ENCODE measurements at regions not wholly inside any gene's neighbourhood (a gene's known extent, or its start where the extent isn't known, plus 50 kb on each side); places are given as distances from the start of the nearest gene placed in this dataset.
"Not testable (repeated sequence)": the region's sequence is repeated elsewhere in the genome, so short reads cannot be mapped to it uniquely, and the experiment has no call there.

DNA sequence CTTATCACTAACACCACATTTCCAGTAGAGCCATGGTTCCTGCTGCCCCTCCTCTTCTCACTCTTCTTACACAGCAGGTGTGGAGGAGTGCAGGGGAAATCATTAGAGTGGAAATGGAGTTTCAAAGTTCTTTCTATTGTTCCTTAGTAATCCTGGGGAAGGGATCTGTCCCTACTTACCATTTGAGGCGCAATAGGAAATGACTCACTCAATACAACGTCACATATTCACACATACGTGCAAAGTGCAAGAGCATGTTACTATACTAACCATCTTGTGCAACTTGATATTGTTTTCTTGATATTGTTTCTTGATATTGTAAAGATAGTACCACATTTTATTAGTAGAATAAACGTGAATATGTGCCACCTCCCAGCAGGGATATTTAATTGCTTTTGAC is 1010.2 kb downstream of the DNAJB9 start:
- H3K9me3 ChIP-seq (ENCODE audit: insufficient read depth, low read length), result no peaks in the 10 kb centered on the region
- H3K4me1 ChIP-seq (ENCODE audit: insufficient read depth, insufficient read length), result no peaks in the 10 kb centered on the region
- no peaks in the 10 kb centered on the region for H3K27me3 ChIP-seq (ENCODE audit: insufficient read depth, insufficient read length)
- no peak for DNase-seq (ENCODE audit: low read depth, low spot score)
- no peak overlapping the region for H3K4me3 ChIP-seq (ENCODE audit: insufficient read length, low read depth)
- H3K36me3 ChIP-seq (ENCODE audit: insufficient read depth, insufficient read length, low read length), result no peaks in the 10 kb centered on the region
- no peak overlapping the region for H3K9ac ChIP-seq (ENCODE audit: insufficient read length, low read depth)
- TF ChIP-seq SUZ12 (IDR thresholded peaks at IDR 0.05; ENCODE audit: extremely low read depth, insufficient read depth, insufficient read length) (no peak), ZNF274 (IDR thresholded peaks at IDR 0.05; ENCODE audit: low read depth, low read length) (no peak), YY1 (IDR thresholded peaks at IDR 0.05; ENCODE audit: insufficient read depth, insufficient read length) (no peak)

DNA sequence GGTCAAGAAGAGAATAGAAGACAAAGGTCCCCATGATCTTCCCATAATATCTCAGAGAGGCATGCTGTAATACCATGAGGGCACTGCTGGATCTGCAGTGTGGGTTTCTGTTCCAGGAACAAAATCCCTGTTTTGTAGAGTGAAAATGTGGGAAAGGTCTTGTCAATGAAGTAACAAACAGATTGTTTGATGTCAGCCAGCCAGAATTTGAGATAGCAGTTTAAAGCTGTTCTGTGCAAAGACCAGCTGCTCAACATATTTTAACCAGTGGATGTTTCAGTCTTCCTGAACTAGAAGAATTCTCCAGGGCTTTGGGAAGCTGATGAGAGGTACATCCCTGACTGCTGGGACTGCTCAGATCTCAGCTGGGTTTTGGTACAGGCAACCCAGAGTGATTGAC is 1012.5 kb downstream of the DNAJB9 start:
- Histone ChIP-seq H3K4me1 (ENCODE audit: insufficient read depth, insufficient read length) (no peaks in the 10 kb centered on the region), H3K36me3 (ENCODE audit: insufficient read depth, insufficient read length, low read length) (no peaks in the 10 kb centered on the region), H3K9ac (ENCODE audit: insufficient read length, low read depth) (no peak overlapping the region), H3K9me3 (ENCODE audit: insufficient read depth, low read length) (no peaks in the 10 kb centered on the region), H3K4me3 (ENCODE audit: insufficient read length, low read depth) (no peak overlapping the region), H3K27me3 (ENCODE audit: insufficient read depth, insufficient read length) (no peaks in the 10 kb centered on the region)
- TF ChIP-seq SUZ12 (IDR thresholded peaks at IDR 0.05; ENCODE audit: extremely low read depth, insufficient read depth, insufficient read length), result no peak
- TF ChIP-seq ZNF274 (IDR thresholded peaks at IDR 0.05; ENCODE audit: low read depth, low read length), result no peak
- no peak for TF ChIP-seq YY1 (IDR thresholded peaks at IDR 0.05; ENCODE audit: insufficient read depth, insufficient read length)
- no peak for DNase-seq (ENCODE audit: low read depth, low spot score)

DNA sequence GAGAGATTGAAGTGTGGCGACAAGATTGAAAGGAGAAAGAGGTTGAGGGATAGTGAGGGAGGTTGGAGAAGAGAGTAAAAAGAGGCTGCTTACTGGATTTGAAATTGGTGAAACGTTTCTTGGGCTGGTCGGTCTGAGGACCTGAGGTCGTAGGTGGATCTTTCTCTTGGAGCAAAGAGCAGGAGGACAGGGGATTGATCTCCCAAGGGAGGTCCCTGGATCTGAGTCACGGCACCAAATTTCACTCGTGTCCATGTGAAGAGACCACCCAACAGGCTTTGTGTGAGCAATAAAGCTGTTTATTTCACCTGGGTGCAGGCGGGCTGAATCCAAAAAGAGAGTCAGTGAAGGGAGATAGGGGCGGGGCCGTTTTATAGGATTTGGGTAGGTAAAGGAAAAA is 1027.3 kb downstream of the DNAJB9 start:
- H3K27me3 ChIP-seq (ENCODE audit: insufficient read depth, insufficient read length); H3K9ac ChIP-seq (ENCODE audit: insufficient read length, low read depth); DNase-seq (ENCODE audit: low read depth, low spot score); H3K36me3 ChIP-seq (ENCODE audit: insufficient read depth, insufficient read length, low read length); H3K4me3 ChIP-seq (ENCODE audit: insufficient read length, low read depth); H3K4me1 ChIP-seq (ENCODE audit: insufficient read depth, insufficient read length); H3K9me3 ChIP-seq (ENCODE audit: insufficient read depth, low read length): not testable (repeated sequence)

DNA sequence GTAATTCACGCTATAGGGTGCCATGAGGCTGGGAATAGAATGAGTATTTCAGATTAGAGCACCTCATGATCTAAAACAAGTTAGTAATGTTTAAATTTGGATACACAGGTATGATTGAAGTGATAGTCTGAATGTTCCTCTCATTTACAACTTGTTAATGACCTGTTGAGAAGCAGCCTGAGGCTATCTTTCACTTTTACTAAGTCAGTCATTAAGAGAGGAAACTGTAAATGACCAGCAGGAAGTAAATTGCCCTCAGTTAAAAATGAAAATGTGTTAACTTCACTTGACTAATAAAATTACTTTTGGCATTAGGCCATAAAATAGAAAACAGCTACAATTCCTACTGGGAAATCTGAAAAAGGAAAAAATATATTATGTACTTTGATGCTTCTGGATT is 1042.0 kb downstream of the DNAJB9 start:
- H3K4me3 ChIP-seq (ENCODE audit: insufficient read length, low read depth), result no peak overlapping the region
- no peaks in the 10 kb centered on the region for H3K9me3 ChIP-seq (ENCODE audit: insufficient read depth, low read length)
- no peaks in the 10 kb centered on the region for H3K4me1 ChIP-seq (ENCODE audit: insufficient read depth, insufficient read length)
- H3K27me3 ChIP-seq (ENCODE audit: insufficient read depth, insufficient read length), result no peaks in the 10 kb centered on the region
- DNase-seq (ENCODE audit: low read depth, low spot score), result no peak
- H3K9ac ChIP-seq (ENCODE audit: insufficient read length, low read depth), result no peak overlapping the region
- no peaks in the 10 kb centered on the region for H3K36me3 ChIP-seq (ENCODE audit: insufficient read depth, insufficient read length, low read length)
- no peak for TF ChIP-seq ZNF274 (IDR thresholded peaks at IDR 0.05; ENCODE audit: low read depth, low read length)
- TF ChIP-seq YY1 (IDR thresholded peaks at IDR 0.05; ENCODE audit: insufficient read depth, insufficient read length), result no peak
- TF ChIP-seq SUZ12 (IDR thresholded peaks at IDR 0.05; ENCODE audit: extremely low read depth, insufficient read depth, insufficient read length), result no peak

DNA sequence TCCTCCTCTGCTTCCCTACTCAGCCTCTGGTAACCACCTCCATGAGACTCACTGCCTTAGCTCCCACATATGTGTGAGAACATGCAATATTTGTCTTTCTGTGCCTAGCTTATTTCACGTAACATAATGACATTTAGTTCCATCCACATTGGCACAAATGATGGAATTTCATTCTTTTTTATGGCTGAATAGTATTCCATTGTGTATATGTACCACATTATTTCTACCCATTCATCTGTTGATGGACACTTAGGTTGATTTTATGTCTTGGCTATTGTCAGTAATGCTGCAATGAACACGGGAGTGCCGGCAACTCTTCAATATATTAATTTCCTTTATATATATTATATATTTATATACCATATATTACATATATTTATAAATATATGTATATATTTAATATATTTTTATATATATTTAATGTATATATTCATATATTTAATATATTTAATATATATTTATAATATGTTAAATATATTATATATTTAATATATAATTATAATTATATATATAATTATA is 1046.9 kb downstream of the DNAJB9 start:
- no peaks in the 10 kb centered on the region for H3K9me3 ChIP-seq (ENCODE audit: insufficient read depth, low read length)
- H3K36me3 ChIP-seq (ENCODE audit: insufficient read depth, insufficient read length, low read length), result no peaks in the 10 kb centered on the region
- no peak for DNase-seq (ENCODE audit: low read depth, low spot score)
- H3K27me3 ChIP-seq (ENCODE audit: insufficient read depth, insufficient read length), result no peaks in the 10 kb centered on the region
- H3K4me3 ChIP-seq (ENCODE audit: insufficient read length, low read depth), result no peak overlapping the region
- H3K9ac ChIP-seq (ENCODE audit: insufficient read length, low read depth), result no peak overlapping the region
- no peaks in the 10 kb centered on the region for H3K4me1 ChIP-seq (ENCODE audit: insufficient read depth, insufficient read length)
- TF ChIP-seq SUZ12 (IDR thresholded peaks at IDR 0.05; ENCODE audit: extremely low read depth, insufficient read depth, insufficient read length), result no peak
- no peak for TF ChIP-seq YY1 (IDR thresholded peaks at IDR 0.05; ENCODE audit: insufficient read depth, insufficient read length)
- no peak for TF ChIP-seq ZNF274 (IDR thresholded peaks at IDR 0.05; ENCODE audit: low read depth, low read length)

DNA sequence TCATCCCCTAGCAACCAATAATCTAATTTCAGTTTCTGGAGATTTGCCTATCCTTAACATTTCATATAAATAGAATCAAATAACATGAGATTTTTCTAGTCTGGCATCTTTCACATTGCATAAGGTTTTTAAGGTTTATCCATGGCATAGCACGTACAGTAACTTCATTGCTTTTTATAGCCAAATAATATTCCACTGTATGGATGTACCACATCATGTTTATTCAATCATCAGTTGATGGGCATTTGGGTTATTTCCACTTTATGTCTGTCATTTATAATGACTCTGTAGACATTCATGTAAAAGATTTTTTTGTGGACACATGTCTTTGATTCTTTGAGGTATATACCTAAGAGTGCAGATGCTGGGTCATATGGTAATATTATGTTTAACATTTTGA is 1052.6 kb downstream of the DNAJB9 start:
- Histone ChIP-seq H3K4me3 (ENCODE audit: insufficient read length, low read depth) (no peak overlapping the region), H3K27me3 (ENCODE audit: insufficient read depth, insufficient read length) (no peaks in the 10 kb centered on the region), H3K36me3 (ENCODE audit: insufficient read depth, insufficient read length, low read length) (no peaks in the 10 kb centered on the region), H3K9ac (ENCODE audit: insufficient read length, low read depth) (no peak overlapping the region), H3K9me3 (ENCODE audit: insufficient read depth, low read length) (no peaks in the 10 kb centered on the region), H3K4me1 (ENCODE audit: insufficient read depth, insufficient read length) (no peaks in the 10 kb centered on the region)
- DNase-seq (ENCODE audit: low read depth, low spot score), result no peak
- TF ChIP-seq ZNF274 (IDR thresholded peaks at IDR 0.05; ENCODE audit: low read depth, low read length) (no peak), YY1 (IDR thresholded peaks at IDR 0.05; ENCODE audit: insufficient read depth, insufficient read length) (no peak), SUZ12 (IDR thresholded peaks at IDR 0.05; ENCODE audit: extremely low read depth, insufficient read depth, insufficient read length) (no peak)

DNA sequence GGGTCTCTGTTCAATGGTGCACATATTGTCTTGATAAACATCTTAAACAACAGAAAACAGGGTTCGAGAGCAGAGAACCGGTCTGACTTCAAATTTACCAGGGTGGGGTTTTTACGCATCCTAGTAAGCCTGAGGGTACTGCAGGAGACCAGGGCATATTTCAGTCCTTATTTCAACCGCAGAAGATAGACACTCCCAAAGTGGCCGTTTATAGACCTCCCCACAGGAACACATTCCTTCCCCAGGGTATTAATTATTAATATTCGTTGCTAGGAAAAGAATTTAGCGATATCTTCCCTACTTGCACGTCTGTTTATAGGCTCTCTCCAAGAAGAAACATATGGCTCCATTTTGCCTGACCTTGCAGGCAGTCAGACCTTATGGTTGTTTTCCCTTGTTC is 1063.2 kb downstream of the DNAJB9 start:
- H3K9me3 ChIP-seq (ENCODE audit: insufficient read depth, low read length); DNase-seq (ENCODE audit: low read depth, low spot score); H3K9ac ChIP-seq (ENCODE audit: insufficient read length, low read depth); H3K27me3 ChIP-seq (ENCODE audit: insufficient read depth, insufficient read length); H3K4me1 ChIP-seq (ENCODE audit: insufficient read depth, insufficient read length); H3K4me3 ChIP-seq (ENCODE audit: insufficient read length, low read depth); H3K36me3 ChIP-seq (ENCODE audit: insufficient read depth, insufficient read length, low read length): not testable (repeated sequence)

DNA sequence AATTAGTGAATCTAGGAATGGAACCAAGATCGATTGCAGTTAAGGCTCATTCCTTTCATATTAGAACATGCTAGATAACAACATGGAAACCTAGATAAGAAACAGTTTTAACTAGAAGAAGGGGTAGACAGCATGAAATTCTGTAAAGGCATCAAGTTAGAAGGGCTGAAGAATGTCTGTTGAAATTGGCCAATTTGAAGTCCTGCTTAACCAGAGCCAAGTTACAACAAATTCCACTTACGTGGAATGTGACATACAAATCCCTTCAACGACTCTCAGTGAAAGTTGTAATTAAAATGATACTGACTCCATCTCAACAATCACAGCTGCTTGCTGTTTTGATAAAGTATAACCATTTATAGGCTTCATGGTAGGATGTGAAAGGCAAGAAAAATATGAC is 1065.7 kb downstream of the DNAJB9 start:
- TF ChIP-seq SUZ12 (IDR thresholded peaks at IDR 0.05; ENCODE audit: extremely low read depth, insufficient read depth, insufficient read length) (no peak), ZNF274 (IDR thresholded peaks at IDR 0.05; ENCODE audit: low read depth, low read length) (no peak)
- no peaks in the 10 kb centered on the region for H3K36me3 ChIP-seq (ENCODE audit: insufficient read depth, insufficient read length, low read length)

More for the DNA sequence above, 1065.7 kb downstream of the DNAJB9 start:
- Histone ChIP-seq H3K9ac (ENCODE audit: insufficient read length, low read depth) (no peak overlapping the region), H3K9me3 (ENCODE audit: insufficient read depth, low read length) (peaks cover 6% of the 10 kb centered on the region; the same call in 1 of the 2 replicates), H3K4me1 (ENCODE audit: insufficient read depth, insufficient read length) (no peaks in the 10 kb centered on the region), H3K27me3 (ENCODE audit: insufficient read depth, insufficient read length) (no peaks in the 10 kb centered on the region), H3K4me3 (ENCODE audit: insufficient read length, low read depth) (no peak overlapping the region)
- DNase-seq (ENCODE audit: low read depth, low spot score), result no peak
